Fibroblast of lung (primary cell): ENCODE measurements at regions not wholly inside any gene's neighbourhood (a gene's known extent, or its start where the extent isn't known, plus 50 kb on each side); places are given as distances from the start of the nearest gene placed in this dataset.
"Not testable (repeated sequence)": the region's sequence is repeated elsewhere in the genome, so short reads cannot be mapped to it uniquely, and the experiment has no call there.

Source experiments
- DNase-seq, 2 donors: peaks; one replicate each; pipeline versions ENCODE4 v3.0.0 to v3.0.0-alpha.2; 2010; ENCODE audit warnings: low read depth in 2 of 2
- H2AFZ ChIP-seq: 2 replicates; pipeline ENCODE4 v1.5.1; 2012; ENCODE audit warnings: low read length, control low read depth, inconsistent platforms
- H3K27ac ChIP-seq: 2 replicates; pipeline ENCODE4 v1.5.1; 2011; ENCODE audit warnings: low read length, control low read depth; ENCODE audit not compliant: insufficient read depth
- H3K27me3 ChIP-seq: 2 replicates; pipeline ENCODE4 v1.5.1; 2011; ENCODE audit warnings: mild to moderate bottlenecking, low read length; ENCODE audit not compliant: control insufficient read depth, insufficient read depth
- H3K36me3 ChIP-seq: 2 replicates; pipeline ENCODE4 v1.5.1; 2011; ENCODE audit warnings: low read length; ENCODE audit not compliant: control insufficient read depth, insufficient read depth
- H3K4me1 ChIP-seq: 2 replicates; pipeline ENCODE4 v1.5.1; 2011; ENCODE audit warnings: low read length; ENCODE audit not compliant: control insufficient read depth, insufficient read depth; ENCODE audit errors: extremely low read depth
- H3K4me2 ChIP-seq: 2 replicates; pipeline ENCODE4 v1.5.1; 2011; ENCODE audit warnings: low read length, control low read depth; ENCODE audit not compliant: insufficient read depth; ENCODE audit errors: extremely low read depth
- H3K4me3 ChIP-seq, 4 experiments: fragments of 200-600 bp in 1 of 4; sonication (generic) in 1 of 4; replicated peaks in 1 of 4; 2 replicates each; pipeline ENCODE4 v1.5.1; 2011 to 2016; ENCODE audit warnings: low read length in 4 of 4, low read depth in 3 of 4, mild to moderate bottlenecking in 3 of 4, control low read depth in 2 of 4, inconsistent platforms in 1 of 4, mixed read lengths in 1 of 4; ENCODE audit not compliant: insufficient read depth in 1 of 4; ENCODE audit errors: control extremely low read depth in 1 of 4
- H3K79me2 ChIP-seq: 2 replicates; pipeline ENCODE4 v1.5.1; 2012; ENCODE audit warnings: mild to moderate bottlenecking, low read length, inconsistent platforms; ENCODE audit not compliant: control insufficient read depth, insufficient read depth
- H3K9ac ChIP-seq: 2 replicates; pipeline ENCODE4 v1.5.1; 2011; ENCODE audit warnings: mild to moderate bottlenecking, low read length, control low read depth; ENCODE audit not compliant: insufficient read depth
- H3K9me3 ChIP-seq: 2 replicates; pipeline ENCODE4 v1.5.1; 2012; ENCODE audit warnings: low read depth, low read length; ENCODE audit not compliant: control insufficient read depth, insufficient read depth
- H4K20me1 ChIP-seq: 2 replicates; pipeline ENCODE4 v1.5.1; 2011; ENCODE audit warnings: low read length; ENCODE audit not compliant: control insufficient read depth, insufficient read depth; ENCODE audit errors: extremely low read depth
- EZH2 ChIP-seq: IDR thresholded peaks from 2 replicates; pipeline ENCODE4 v1.5.1; 2012; ENCODE audit warnings: low read length, control low read depth, mild to moderate bottlenecking; ENCODE audit errors: missing control alignments
- TF ChIP-seq, protein P1 (sequence below), 2 donors: IDR thresholded peaks in 1 of 2; conservative IDR thresholded peaks in 1 of 2; 1 replicate in 1 of 2; 2 replicates in 1 of 2; pipeline ENCODE4 v1.5.1; 2011 to 2012; ENCODE audit warnings: low read length in 2 of 2, control low read depth in 1 of 2, inconsistent platforms in 1 of 2, low read depth in 1 of 2, mild to moderate bottlenecking in 1 of 2

DNA sequence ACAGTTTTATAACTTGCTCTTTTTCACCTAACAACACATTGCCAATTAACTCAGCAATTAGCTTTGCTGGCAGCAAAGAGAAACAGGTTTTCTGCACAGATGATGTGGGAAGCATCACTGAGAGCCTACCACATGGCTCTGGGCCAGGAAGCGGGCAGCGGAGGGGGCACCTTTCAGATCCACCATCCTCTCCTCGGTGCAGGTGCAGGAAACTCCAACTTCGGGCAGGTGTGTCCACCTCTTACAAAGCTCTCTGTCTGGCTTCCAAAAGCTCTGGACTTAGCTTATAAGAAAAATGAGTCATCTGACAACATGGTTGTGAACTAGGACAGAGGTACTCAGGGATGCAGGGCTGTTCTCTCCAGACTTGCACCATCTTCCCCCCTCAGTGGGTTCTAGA, 77.0 kb downstream of the RPS6KA4 start:
- no peak overlapping the region for H3K4me2 ChIP-seq
- H3K27ac ChIP-seq, result no peak overlapping the region
- peaks cover 17% of the 10 kb centered on the region for H3K27me3 ChIP-seq
- no peaks in the 10 kb centered on the region for H3K36me3 ChIP-seq
- H3K9ac ChIP-seq, result no peak overlapping the region
- no peaks in the 10 kb centered on the region for H4K20me1 ChIP-seq
- H3K9me3 ChIP-seq, result no peaks in the 10 kb centered on the region
- no peak overlapping the region for H3K4me3 ChIP-seq
- no peaks in the 10 kb centered on the region for H3K4me1 ChIP-seq
- no peak overlapping the region for H2AFZ ChIP-seq
- DNase-seq, result no peak
- no peak for TF ChIP-seq EZH2
- TF ChIP-seq, protein P1, sequence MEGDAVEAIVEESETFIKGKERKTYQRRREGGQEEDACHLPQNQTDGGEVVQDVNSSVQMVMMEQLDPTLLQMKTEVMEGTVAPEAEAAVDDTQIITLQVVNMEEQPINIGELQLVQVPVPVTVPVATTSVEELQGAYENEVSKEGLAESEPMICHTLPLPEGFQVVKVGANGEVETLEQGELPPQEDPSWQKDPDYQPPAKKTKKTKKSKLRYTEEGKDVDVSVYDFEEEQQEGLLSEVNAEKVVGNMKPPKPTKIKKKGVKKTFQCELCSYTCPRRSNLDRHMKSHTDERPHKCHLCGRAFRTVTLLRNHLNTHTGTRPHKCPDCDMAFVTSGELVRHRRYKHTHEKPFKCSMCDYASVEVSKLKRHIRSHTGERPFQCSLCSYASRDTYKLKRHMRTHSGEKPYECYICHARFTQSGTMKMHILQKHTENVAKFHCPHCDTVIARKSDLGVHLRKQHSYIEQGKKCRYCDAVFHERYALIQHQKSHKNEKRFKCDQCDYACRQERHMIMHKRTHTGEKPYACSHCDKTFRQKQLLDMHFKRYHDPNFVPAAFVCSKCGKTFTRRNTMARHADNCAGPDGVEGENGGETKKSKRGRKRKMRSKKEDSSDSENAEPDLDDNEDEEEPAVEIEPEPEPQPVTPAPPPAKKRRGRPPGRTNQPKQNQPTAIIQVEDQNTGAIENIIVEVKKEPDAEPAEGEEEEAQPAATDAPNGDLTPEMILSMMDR (conservative IDR thresholded peaks at IDR 0.05 in 1 of 2, IDR thresholded peaks at IDR 0.05 in 1 of 2; ENCODE audit: low read depth in 1 of 2, low read length in 2 of 2), result no peak
- H3K79me2 ChIP-seq, result no peaks in the 10 kb centered on the region

DNA sequence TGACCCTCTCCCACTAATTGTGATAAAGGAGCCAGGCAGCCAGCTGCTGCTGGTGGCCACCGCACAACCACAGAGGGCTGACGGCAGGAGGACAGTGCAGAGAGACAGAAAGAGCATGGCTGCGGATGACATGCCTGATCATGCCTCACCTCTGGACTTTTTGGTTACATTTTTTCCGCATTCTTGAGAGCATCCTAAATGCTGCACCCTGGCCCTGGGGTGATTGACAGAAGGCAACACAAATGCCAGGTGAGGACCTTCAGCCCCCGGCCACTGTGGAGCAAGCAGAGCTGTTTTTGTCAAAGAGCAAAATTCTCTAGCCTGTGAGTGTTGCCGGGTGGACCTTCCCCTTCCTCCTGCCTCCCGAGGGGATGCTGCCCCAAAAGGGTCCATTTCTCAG, 78.5 kb downstream of the RPS6KA4 start:
- Histone ChIP-seq H3K27me3 (peaks cover 15% of the 10 kb centered on the region), H4K20me1 (no peaks in the 10 kb centered on the region), H3K27ac (no peak overlapping the region), H3K4me3 (no peak overlapping the region), H3K79me2 (no peaks in the 10 kb centered on the region), H2AFZ (no peak overlapping the region), H3K4me2 (no peak overlapping the region), H3K36me3 (no peaks in the 10 kb centered on the region), H3K4me1 (no peaks in the 10 kb centered on the region), H3K9ac (no peak overlapping the region), H3K9me3 (no peaks in the 10 kb centered on the region)
- DNase-seq, result no peak
- TF ChIP-seq, protein P1 (conservative IDR thresholded peaks at IDR 0.05 in 1 of 2, IDR thresholded peaks at IDR 0.05 in 1 of 2; ENCODE audit: low read depth in 1 of 2, low read length in 2 of 2), result no peak
- no peak for TF ChIP-seq EZH2

DNA sequence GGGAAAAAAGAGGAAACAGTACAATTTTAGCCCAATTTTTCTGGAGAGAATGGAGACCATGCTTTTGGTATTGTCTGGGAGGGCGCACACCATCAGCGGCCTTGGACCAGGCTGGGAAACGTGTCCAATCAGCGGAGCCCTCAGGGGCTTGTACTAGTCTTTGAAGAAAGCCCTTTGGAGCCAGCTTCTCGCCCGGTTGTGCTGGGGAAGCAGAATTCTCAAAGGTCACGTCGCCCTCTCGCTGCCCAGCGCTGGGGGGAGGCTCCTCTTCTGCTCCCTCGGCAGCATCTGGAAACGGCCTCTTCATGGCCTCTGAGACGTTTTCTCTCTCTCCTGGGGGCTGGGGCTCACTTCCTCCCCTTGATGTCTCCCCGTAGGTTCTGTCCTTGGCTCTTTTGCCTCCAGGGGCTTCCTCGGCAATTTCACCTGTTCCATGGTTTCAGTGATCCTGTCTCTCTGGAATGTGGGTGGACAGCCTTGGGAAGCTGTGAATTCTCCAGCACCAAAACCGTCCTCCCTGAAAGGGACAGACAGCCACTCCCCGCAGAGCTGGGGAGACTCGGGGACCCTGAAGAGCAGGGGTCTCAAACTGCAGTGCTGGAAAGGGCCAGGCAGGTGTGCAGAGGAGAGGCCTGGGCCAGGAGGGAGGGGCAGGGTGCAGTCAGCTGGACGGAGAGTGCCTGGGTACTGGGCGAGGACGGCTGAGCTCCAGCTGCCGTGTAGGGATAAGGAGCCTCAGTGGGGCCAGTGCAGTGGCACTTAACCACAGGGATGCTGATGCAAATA, 80.2 kb downstream of the RPS6KA4 start:
- H3K79me2 ChIP-seq, result no peaks in the 10 kb centered on the region
- H3K9me3 ChIP-seq, result no peaks in the 10 kb centered on the region
- no peak overlapping the region for H3K9ac ChIP-seq
- H3K36me3 ChIP-seq, result no peaks in the 10 kb centered on the region
- DNase-seq, result no peak
- TF ChIP-seq, protein P1 (conservative IDR thresholded peaks at IDR 0.05 in 1 of 2, IDR thresholded peaks at IDR 0.05 in 1 of 2; ENCODE audit: low read depth in 1 of 2, low read length in 2 of 2), result no peak
- no peak for TF ChIP-seq EZH2
- no peak overlapping the region for H3K4me2 ChIP-seq
- no peak overlapping the region for H3K4me3 ChIP-seq
- no peak overlapping the region for H3K27ac ChIP-seq
- H2AFZ ChIP-seq, result no peak overlapping the region
- H3K4me1 ChIP-seq, result no peaks in the 10 kb centered on the region
- peaks cover 10% of the 10 kb centered on the region for H3K27me3 ChIP-seq
- H4K20me1 ChIP-seq, result no peaks in the 10 kb centered on the region

DNA sequence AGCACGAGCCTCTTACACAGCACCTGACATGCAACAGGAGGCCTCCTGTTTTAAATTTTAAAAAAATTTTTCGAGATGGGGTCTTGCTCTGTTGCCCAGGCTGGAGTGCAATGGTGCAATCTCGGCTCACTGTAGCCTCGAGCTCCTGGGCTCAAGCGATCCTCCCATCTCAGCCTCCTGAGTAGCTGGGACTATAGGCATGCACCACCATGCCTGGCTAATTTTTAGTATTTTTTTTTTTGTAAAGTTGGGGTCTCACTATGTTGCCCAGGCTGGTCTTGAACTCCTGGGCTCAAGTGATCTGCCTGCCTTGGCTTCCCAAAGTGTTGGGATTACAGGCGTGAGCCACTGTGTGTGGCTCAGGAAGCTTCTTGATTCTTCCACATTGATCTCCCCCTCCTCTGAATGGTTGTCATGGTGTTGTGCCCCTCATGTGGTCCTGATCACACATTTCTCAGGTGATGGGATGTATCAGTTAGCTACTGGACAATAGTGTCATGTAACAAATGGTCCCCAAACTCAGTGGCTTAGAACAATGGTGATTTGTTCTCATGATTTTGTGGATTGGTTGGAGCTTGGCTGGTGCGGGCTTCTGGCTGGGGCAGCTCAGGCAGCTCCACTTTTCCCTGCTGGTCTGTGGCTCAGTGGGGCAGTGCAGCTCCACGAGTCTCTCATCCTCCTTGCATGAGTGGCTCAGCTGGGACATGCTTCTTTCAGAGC, 81.0 kb downstream of the RPS6KA4 start:
- not testable (repeated sequence) for DNase-seq, H3K4me1 ChIP-seq, H4K20me1 ChIP-seq, H3K27ac ChIP-seq, H3K9ac ChIP-seq, H3K9me3 ChIP-seq, H3K36me3 ChIP-seq, H2AFZ ChIP-seq, H3K79me2 ChIP-seq, H3K4me3 ChIP-seq, H3K4me2 ChIP-seq, H3K27me3 ChIP-seq
